Ectodermal cell (in vitro differentiated cells): ENCODE measurements at regions not wholly inside any gene's neighbourhood (a gene's known extent, or its start where the extent isn't known, plus 50 kb on each side); places are given as distances from the start of the nearest gene placed in this dataset.

Source experiments
- H3K27ac ChIP-seq: 2 replicates; pipeline ENCODE4 v1.7.0; 2013; ENCODE audit warnings: mild to moderate bottlenecking, low read depth, low read length; ENCODE audit not compliant: insufficient read depth, poor library complexity, severe bottlenecking
- H3K27me3 ChIP-seq: 2 replicates; pipeline ENCODE4 v1.7.0; 2013; ENCODE audit warnings: mild to moderate bottlenecking, low read length; ENCODE audit not compliant: insufficient read depth, control insufficient read depth, poor library complexity, severe bottlenecking
- H3K36me3 ChIP-seq: one replicate; pipeline ENCODE4 v1.7.0; 2013; ENCODE audit warnings: low read length; ENCODE audit not compliant: control insufficient read depth, insufficient read depth
- H3K4me1 ChIP-seq: one replicate; pipeline ENCODE4 v1.7.0; 2013; ENCODE audit warnings: low read length; ENCODE audit not compliant: control insufficient read depth, insufficient read depth
- H3K4me3 ChIP-seq: 2 replicates; pipeline ENCODE4 v1.7.0; 2013; ENCODE audit warnings: low read depth, low read length, control low read depth; ENCODE audit not compliant: insufficient read depth
- H3K9me3 ChIP-seq: 2 replicates; pipeline ENCODE4 v1.7.0; 2013; ENCODE audit warnings: mild to moderate bottlenecking, low read length, moderate library complexity; ENCODE audit not compliant: control insufficient read depth
- WGBS, 2 experiments: methylation state at CpG; one replicate each; pipeline ENCODE4 v1.1.7; 2013; ENCODE audit warnings: missing lambda C conversion rate in 2 of 2; 5-methylcytosine and 5-hydroxymethylcytosine counted together

- Histone ChIP-seq H3K4me1 (no peaks in the 10 kb centered on the region), H3K27me3 (no peaks in the 10 kb centered on the region), H3K36me3 (no peaks in the 10 kb centered on the region), H3K27ac (no peak overlapping the region), H3K4me3 (no peak overlapping the region), H3K9me3 (no peaks in the 10 kb centered on the region)
- 96 to 98% methylated on average over 14 of the region's 14 CpGs for WGBS, 2 experiments
Observed at GRCh38 chr14:84152452-84152851, 1377.5 kb upstream of the FLRT2 start.

GRCh38 chr14:84162633-84163032 lies 1367.3 kb upstream of the FLRT2 start:
- Histone ChIP-seq H3K27me3 (no peaks in the 10 kb centered on the region), H3K4me1 (no peaks in the 10 kb centered on the region), H3K27ac (no peak overlapping the region), H3K4me3 (no peak overlapping the region), H3K9me3 (no peaks in the 10 kb centered on the region), H3K36me3 (no peaks in the 10 kb centered on the region)
- WGBS, 2 experiments: 63 to 88% methylated on average over 2 of the region's 2 CpGs

- H3K9me3 ChIP-seq: no peaks in the 10 kb centered on the region
- H3K36me3 ChIP-seq: no peaks in the 10 kb centered on the region
- no peaks in the 10 kb centered on the region for H3K4me1 ChIP-seq
- H3K27me3 ChIP-seq: no peaks in the 10 kb centered on the region
- H3K4me3 ChIP-seq: no peak overlapping the region
- H3K27ac ChIP-seq: no peak overlapping the region
- 83% methylated on average over 3 of the region's 3 CpGs for WGBS, 2 experiments
Observed at GRCh38 chr14:84167026-84167425, 1362.9 kb upstream of the FLRT2 start.

- Histone ChIP-seq H3K9me3 (no peaks in the 10 kb centered on the region), H3K36me3 (no peaks in the 10 kb centered on the region), H3K27me3 (no peaks in the 10 kb centered on the region), H3K4me3 (no peak overlapping the region), H3K27ac (no peak overlapping the region), H3K4me1 (no peaks in the 10 kb centered on the region)
- WGBS, 2 experiments: 93 to 100% methylated on average over 1 to 2 of the region's 2 CpGs
Observed at GRCh38 chr14:84180336-84180735, 1349.6 kb upstream of the FLRT2 start.

- no peak overlapping the region for H3K4me3 ChIP-seq
- no peaks in the 10 kb centered on the region for H3K27me3 ChIP-seq
- no peaks in the 10 kb centered on the region for H3K4me1 ChIP-seq
- H3K27ac ChIP-seq: no peak overlapping the region
- H3K9me3 ChIP-seq: no peaks in the 10 kb centered on the region
- 88 to 90% methylated on average over 1 to 2 of the region's 2 CpGs for WGBS, 2 experiments
- H3K36me3 ChIP-seq: no peaks in the 10 kb centered on the region
Observed at GRCh38 chr14:84181072-84181471, 1348.9 kb upstream of the FLRT2 start.

- Histone ChIP-seq H3K27me3 (no peaks in the 10 kb centered on the region), H3K4me1 (no peaks in the 10 kb centered on the region), H3K4me3 (no peak overlapping the region), H3K9me3 (no peaks in the 10 kb centered on the region), H3K27ac (no peak overlapping the region), H3K36me3 (no peaks in the 10 kb centered on the region)
Observed at GRCh38 chr14:84195514-84195913, 1334.4 kb upstream of the FLRT2 start.

GRCh38 chr14:84197704-84198103 lies 1332.2 kb upstream of the FLRT2 start:
- no peak overlapping the region for H3K27ac ChIP-seq
- 83 to 100% methylated on average over 1 of the region's 1 CpG for WGBS, 2 experiments

GRCh38 chr14:84202486-84202885 lies 1327.5 kb upstream of the FLRT2 start:
- no peaks in the 10 kb centered on the region for H3K27me3 ChIP-seq
- H3K27ac ChIP-seq: no peak overlapping the region
- 86 to 91% methylated on average over 2 of the region's 2 CpGs for WGBS, 2 experiments
- H3K9me3 ChIP-seq: no peaks in the 10 kb centered on the region
- no peak overlapping the region for H3K4me3 ChIP-seq
- H3K36me3 ChIP-seq: no peaks in the 10 kb centered on the region
- no peaks in the 10 kb centered on the region for H3K4me1 ChIP-seq

More at GRCh38 chr14:84197704-84198103, 1332.2 kb upstream of the FLRT2 start:
- H3K36me3 ChIP-seq: no peaks in the 10 kb centered on the region
- no peaks in the 10 kb centered on the region for H3K4me1 ChIP-seq
- H3K4me3 ChIP-seq: no peak overlapping the region
- H3K27me3 ChIP-seq: no peaks in the 10 kb centered on the region
- H3K9me3 ChIP-seq: no peaks in the 10 kb centered on the region

- H3K36me3 ChIP-seq: no peaks in the 10 kb centered on the region
- no peaks in the 10 kb centered on the region for H3K27me3 ChIP-seq
- H3K4me3 ChIP-seq: no peak overlapping the region
- no peaks in the 10 kb centered on the region for H3K4me1 ChIP-seq
- no peaks in the 10 kb centered on the region for H3K9me3 ChIP-seq
- no peak overlapping the region for H3K27ac ChIP-seq
Observed at GRCh38 chr14:84203896-84204295, 1326.0 kb upstream of the FLRT2 start.

GRCh38 chr14:84208451-84208850 lies 1321.5 kb upstream of the FLRT2 start:
- H3K27me3 ChIP-seq: no peaks in the 10 kb centered on the region
- WGBS, 2 experiments: 94 to 97% methylated on average over 7 of the region's 7 CpGs
- H3K4me1 ChIP-seq: no peaks in the 10 kb centered on the region
- H3K9me3 ChIP-seq: no peaks in the 10 kb centered on the region
- H3K4me3 ChIP-seq: no peak overlapping the region
- no peaks in the 10 kb centered on the region for H3K36me3 ChIP-seq
- H3K27ac ChIP-seq: no peak overlapping the region

GRCh38 chr14:84209031-84209430 lies 1320.9 kb upstream of the FLRT2 start:
- no peaks in the 10 kb centered on the region for H3K36me3 ChIP-seq
- H3K4me1 ChIP-seq: no peaks in the 10 kb centered on the region
- no peaks in the 10 kb centered on the region for H3K9me3 ChIP-seq
- no peak overlapping the region for H3K4me3 ChIP-seq
- no peaks in the 10 kb centered on the region for H3K27me3 ChIP-seq
- no peak overlapping the region for H3K27ac ChIP-seq
- WGBS, 2 experiments: 100% methylated on average over 1 of the region's 1 CpG
